ENCODE measurements at regions not wholly inside any gene's neighbourhood (a gene's known extent, or its start where the extent isn't known, plus 50 kb on each side); places are given as distances from the start of the nearest gene placed in this dataset.

DNA sequence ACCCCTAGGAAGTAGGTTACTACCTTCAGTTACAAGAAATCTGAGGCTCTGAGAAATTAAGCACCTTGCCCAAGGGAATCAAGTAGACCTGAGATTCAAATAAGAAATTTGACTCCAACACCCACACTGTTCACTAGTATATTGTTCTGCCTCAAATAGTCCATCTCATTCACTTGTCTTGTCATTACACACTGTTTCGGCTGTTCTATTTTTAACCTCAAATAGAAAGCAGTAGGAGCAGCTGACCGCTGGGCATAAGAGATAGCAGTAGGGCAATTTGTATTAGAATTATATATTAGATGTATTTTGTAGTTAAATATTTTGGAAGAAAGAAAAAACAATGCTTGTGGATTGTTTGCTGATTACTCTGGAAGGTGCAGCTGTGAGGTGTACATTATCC is 185.1 kb downstream of the INHBA start:
- TF ChIP-seq, protein P1, sequence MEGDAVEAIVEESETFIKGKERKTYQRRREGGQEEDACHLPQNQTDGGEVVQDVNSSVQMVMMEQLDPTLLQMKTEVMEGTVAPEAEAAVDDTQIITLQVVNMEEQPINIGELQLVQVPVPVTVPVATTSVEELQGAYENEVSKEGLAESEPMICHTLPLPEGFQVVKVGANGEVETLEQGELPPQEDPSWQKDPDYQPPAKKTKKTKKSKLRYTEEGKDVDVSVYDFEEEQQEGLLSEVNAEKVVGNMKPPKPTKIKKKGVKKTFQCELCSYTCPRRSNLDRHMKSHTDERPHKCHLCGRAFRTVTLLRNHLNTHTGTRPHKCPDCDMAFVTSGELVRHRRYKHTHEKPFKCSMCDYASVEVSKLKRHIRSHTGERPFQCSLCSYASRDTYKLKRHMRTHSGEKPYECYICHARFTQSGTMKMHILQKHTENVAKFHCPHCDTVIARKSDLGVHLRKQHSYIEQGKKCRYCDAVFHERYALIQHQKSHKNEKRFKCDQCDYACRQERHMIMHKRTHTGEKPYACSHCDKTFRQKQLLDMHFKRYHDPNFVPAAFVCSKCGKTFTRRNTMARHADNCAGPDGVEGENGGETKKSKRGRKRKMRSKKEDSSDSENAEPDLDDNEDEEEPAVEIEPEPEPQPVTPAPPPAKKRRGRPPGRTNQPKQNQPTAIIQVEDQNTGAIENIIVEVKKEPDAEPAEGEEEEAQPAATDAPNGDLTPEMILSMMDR (conservative IDR thresholded peaks at IDR 0.05; ENCODE audit: low read depth in 2 of 2), result no peak
- TF ChIP-seq, protein P2, sequence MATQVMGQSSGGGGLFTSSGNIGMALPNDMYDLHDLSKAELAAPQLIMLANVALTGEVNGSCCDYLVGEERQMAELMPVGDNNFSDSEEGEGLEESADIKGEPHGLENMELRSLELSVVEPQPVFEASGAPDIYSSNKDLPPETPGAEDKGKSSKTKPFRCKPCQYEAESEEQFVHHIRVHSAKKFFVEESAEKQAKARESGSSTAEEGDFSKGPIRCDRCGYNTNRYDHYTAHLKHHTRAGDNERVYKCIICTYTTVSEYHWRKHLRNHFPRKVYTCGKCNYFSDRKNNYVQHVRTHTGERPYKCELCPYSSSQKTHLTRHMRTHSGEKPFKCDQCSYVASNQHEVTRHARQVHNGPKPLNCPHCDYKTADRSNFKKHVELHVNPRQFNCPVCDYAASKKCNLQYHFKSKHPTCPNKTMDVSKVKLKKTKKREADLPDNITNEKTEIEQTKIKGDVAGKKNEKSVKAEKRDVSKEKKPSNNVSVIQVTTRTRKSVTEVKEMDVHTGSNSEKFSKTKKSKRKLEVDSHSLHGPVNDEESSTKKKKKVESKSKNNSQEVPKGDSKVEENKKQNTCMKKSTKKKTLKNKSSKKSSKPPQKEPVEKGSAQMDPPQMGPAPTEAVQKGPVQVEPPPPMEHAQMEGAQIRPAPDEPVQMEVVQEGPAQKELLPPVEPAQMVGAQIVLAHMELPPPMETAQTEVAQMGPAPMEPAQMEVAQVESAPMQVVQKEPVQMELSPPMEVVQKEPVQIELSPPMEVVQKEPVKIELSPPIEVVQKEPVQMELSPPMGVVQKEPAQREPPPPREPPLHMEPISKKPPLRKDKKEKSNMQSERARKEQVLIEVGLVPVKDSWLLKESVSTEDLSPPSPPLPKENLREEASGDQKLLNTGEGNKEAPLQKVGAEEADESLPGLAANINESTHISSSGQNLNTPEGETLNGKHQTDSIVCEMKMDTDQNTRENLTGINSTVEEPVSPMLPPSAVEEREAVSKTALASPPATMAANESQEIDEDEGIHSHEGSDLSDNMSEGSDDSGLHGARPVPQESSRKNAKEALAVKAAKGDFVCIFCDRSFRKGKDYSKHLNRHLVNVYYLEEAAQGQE (IDR thresholded peaks at IDR 0.05; ENCODE audit: unreplicated experiment), result no peak
- no peak for TF ChIP-seq EZH2 (IDR thresholded peaks at IDR 0.05; ENCODE audit: low read depth, unreplicated experiment)
- no peak for TF ChIP-seq POLR2AphosphoS5 (IDR thresholded peaks at IDR 0.05; ENCODE audit: low read depth)
- TF ChIP-seq EZH2phosphoT487 (IDR thresholded peaks at IDR 0.05; ENCODE audit: unreplicated experiment), result no peak
- TF ChIP-seq STAT1 (IDR thresholded peaks at IDR 0.05; ENCODE audit: unreplicated experiment), result no peak

Measured in GM23338 (cell line).